NB4 (cell line): ENCODE measurements at regions not wholly inside any gene's neighbourhood (a gene's known extent, or its start where the extent isn't known, plus 50 kb on each side); places are given as distances from the start of the nearest gene placed in this dataset.
"Not testable (repeated sequence)": the region's sequence is repeated elsewhere in the genome, so short reads cannot be mapped to it uniquely, and the experiment has no call there.

Experiments
- DNase-seq: peaks from one replicate; pipeline ENCODE4 v3.0.0; 2010; ENCODE audit warnings: low read depth
- H3K4me3 ChIP-seq: one replicate; pipeline ENCODE4 v1.5.1; 2011; ENCODE audit warnings: mild to moderate bottlenecking, low read depth, low read length, moderate library complexity
- MYC ChIP-seq: IDR thresholded peaks from 2 replicates; pipeline ENCODE4 v1.6.1; 2011; ENCODE audit warnings: low read depth, low read length
- POLR2A ChIP-seq: IDR thresholded peaks from 2 replicates; pipeline ENCODE4 v1.6.1; 2011; ENCODE audit warnings: mild to moderate bottlenecking; ENCODE audit not compliant: insufficient read length; ENCODE audit errors: extremely low read depth
- TF ChIP-seq, protein P1 (sequence below): IDR thresholded peaks from one replicate; pipeline ENCODE4 v1.5.1; 2012; ENCODE audit warnings: low read depth, low read length
- TF ChIP-seq, protein P2 (sequence below): IDR thresholded peaks from 2 replicates; pipeline ENCODE4 v1.6.1; 2011; ENCODE audit warnings: low read depth, low read length

DNA sequence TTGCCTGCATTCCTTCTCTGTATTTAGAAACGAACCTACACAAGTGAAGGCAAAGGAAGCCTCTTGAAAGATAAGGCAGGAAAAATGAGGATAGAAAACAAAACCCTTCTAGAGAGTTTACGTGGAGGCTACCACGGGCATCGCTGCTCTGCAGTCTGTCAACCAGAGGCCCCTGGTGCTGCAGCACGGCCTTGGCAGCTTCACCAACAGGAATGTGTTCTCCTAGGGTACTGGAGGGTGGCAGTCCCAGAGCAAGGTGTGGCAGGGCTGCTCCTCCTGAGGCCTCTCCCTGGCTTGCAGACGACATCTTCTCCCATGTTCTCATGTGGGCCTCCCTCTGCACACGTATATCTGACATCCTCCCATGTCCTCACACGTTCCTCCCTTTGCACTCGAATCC, 57.6 kb upstream of the SAMD11 start:
- TF ChIP-seq POLR2A, result no peak
- TF ChIP-seq, protein P1, sequence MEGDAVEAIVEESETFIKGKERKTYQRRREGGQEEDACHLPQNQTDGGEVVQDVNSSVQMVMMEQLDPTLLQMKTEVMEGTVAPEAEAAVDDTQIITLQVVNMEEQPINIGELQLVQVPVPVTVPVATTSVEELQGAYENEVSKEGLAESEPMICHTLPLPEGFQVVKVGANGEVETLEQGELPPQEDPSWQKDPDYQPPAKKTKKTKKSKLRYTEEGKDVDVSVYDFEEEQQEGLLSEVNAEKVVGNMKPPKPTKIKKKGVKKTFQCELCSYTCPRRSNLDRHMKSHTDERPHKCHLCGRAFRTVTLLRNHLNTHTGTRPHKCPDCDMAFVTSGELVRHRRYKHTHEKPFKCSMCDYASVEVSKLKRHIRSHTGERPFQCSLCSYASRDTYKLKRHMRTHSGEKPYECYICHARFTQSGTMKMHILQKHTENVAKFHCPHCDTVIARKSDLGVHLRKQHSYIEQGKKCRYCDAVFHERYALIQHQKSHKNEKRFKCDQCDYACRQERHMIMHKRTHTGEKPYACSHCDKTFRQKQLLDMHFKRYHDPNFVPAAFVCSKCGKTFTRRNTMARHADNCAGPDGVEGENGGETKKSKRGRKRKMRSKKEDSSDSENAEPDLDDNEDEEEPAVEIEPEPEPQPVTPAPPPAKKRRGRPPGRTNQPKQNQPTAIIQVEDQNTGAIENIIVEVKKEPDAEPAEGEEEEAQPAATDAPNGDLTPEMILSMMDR, result no peak
- TF ChIP-seq, protein P2, sequence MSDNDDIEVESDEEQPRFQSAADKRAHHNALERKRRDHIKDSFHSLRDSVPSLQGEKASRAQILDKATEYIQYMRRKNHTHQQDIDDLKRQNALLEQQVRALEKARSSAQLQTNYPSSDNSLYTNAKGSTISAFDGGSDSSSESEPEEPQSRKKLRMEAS, result no peak
- no peak for TF ChIP-seq MYC
- no peak overlapping the region for H3K4me3 ChIP-seq
- DNase-seq, result no peak

DNA sequence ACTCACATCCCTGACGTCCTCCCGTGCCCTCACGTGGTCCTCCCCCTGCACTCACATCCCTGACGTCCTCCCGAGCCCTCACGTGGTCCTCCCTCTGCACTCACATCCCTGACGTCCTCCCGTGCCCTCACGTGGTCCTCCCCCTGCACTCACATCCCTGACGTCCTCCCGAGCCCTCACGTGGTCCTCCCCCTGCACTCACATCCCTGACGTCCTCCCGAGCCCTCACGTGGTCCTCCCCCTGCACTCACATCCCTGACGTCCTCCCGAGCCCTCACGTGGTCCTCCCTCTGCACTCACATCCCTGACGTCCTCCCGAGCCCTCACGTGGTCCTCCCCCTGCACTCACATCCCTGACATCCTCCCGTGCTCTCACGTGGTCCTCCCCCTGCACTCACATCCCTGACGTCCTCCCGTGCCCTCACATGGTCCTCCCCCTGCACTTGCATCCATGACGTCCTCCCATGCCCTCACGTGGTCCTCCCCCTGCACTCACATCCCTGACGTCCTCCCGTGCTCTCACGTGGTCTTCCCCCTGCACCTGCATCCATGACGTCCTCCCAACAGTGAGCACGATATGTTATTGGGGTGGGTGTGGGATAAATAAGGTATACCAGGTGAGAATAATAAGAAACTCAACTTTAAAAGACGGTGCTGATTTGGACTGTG, 57.0 kb upstream of the SAMD11 start:
- H3K4me3 ChIP-seq, DNase-seq: not testable (repeated sequence)

DNA sequence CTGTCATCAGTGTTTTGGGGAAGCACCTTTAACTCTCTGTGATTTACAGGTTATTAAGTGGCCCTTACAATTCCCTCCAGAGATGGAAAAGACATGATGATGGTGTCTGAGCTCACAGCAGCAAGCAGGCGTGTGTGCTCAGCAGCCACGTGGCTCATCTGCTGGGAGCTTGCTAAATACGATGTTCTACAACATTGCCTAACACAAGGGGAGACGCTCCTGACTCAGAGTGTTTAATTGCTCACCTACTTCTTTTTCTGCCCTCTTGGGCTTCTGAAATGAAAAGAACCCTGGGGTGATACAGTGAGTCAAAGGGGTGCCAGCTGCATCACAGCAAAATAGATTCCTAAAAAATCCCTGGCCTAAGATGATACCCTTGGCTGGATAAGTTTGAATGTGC, 56.2 kb upstream of the SAMD11 start:
- not testable (repeated sequence) for H3K4me3 ChIP-seq
- DNase-seq, result peak; percentile 24

DNA sequence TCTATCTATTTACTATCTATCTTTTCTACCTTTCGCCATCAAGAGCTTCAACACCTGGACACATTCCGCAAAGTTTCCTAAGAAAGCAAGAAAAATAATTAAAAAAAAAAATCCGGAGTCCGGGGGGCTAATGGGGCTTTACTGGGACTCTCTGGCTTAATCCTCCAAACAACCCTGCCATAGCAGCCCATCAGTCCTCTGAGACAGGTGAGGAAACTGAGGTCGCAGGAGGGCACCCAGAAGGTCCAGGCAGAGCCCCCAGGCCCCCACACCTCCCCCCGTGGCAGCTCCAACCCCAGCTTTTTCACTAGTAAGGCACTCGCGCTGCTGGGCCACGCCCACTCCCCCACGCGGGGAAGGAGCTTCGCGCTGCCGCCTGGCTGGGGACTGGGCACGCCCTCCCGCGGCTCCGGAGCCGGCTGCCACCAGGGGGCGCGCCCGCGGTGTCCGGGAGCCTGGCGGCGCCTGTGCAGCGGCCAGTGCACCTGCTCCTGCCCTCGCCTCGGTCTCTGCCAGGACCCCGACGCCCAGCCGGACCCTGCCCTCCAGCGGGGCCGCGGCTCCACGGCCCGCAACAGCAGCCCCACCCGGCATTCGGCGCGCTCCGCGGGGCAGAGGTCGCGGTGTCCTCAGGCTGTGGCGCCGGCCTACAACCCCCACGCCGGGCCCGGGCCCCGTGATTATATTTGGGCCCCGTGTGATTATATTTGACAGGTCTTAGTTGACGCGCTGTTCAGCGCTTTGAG, 54.1 kb upstream of the SAMD11 start:
- no peak for TF ChIP-seq MYC
- TF ChIP-seq, protein P1, result peak; percentile 41
- TF ChIP-seq, protein P2, result no peak
- DNase-seq, result peak; percentile 60
- no peak overlapping the region for H3K4me3 ChIP-seq
